GM18519 (cell line): ENCODE measurements at regions not wholly inside any gene's neighbourhood (a gene's known extent, or its start where the extent isn't known, plus 50 kb on each side); places are given as distances from the start of the nearest gene placed in this dataset.

Source experiments
- ATAC-seq: cut with Tn5 transposase; IDR thresholded peaks from one replicate; pipeline ENCODE4 v1.9.1; 2021; ENCODE audit warnings: mild to moderate bottlenecking, moderate library complexity; ENCODE audit not compliant: unreplicated experiment, low FRiP score

DNA sequence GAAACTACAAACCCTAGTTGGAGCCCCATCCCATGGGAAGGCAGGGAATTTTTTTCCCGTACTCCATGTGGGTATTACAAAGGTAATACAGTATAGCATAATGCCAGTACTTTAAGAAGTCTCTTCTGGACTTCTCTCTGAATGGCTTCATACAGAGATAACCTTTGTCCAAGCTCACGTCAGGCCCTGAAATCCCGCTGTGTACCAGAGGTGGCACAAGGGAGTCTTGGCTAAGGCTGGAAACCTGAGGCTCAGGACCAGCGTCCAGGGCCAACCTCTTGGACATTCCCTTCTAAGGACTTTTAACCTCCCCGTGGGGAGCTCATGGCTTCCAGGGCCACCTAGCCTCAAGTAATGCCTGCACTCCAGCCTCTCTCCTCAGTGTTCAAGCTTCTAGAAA lies 338.9 kb upstream of the FAM241A start:
- ATAC-seq: no peak

DNA sequence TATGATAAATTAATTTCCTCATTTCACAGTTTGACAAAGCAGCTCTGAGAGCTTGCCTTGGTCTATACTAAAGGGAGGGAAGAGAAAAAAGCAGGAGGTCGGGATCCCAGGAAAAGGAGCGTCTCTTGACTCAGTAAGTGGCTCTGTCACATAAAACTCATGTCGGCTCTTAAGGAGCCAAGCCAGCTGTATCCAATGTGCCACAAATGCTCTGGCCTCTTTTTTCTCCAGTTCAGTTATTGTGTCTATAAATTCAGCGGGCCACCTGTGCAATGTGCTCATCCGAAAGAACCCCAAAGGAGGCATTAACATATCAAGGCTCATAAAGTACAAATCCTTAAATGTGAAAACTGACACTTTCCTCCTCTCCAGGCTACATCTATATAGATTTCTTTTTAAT lies 337.7 kb upstream of the FAM241A start:
- no peak for ATAC-seq

DNA sequence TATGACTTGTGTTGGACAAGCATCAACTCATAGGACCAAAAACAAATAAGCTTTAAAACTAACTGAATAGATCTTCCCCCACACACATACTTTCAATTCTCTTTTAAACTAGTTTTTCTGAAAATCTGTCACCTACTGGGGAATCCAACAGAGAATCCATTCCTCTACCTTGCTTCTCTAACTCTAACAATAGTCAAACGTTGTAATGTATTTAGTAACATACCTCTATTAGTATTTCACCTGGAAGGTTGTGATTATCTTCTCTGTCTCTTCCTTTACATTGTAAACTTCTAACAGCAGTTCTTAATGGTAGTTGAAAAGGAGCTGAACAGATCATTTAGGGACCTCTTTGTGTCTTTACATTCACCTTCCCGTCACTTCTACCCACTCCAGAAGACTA lies 337.1 kb upstream of the FAM241A start:
- no peak for ATAC-seq

DNA sequence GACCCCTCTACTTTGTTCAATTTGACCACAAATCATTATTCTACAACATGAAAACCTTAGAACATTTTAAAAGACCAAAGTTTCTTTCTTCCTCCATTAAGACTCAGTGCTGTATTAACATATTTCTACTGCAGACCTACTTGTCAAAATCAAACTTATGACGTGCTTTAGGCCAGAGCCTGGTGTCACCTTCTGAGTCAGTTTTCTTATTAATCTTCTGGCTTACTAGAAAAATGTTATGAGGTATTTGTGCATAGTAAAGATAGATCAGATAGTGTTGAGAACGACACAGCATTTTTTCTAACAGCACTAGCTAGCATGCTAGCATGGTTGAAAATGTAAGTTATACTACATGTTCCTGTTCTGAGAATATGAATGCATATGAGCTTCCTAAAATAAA lies 333.6 kb upstream of the FAM241A start:
- ATAC-seq: no peak

DNA sequence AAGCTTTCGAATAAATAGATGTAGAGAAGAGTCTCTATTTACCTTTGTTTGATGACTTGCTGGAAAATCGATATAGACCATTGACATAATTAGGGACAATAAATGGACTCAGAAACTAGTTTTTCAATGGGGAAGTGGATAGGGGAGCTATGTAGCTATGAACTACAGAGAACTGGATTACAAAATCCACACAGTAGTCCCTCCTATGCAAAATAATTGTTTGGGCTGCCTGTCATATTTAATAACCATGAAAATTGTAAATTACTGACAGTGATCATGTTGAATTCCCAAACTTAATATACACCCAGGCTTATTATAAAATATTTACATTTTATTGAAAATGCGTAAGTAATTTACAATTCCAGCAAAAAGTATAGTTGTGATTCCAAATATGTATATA lies 333.1 kb upstream of the FAM241A start:
- no peak for ATAC-seq

DNA sequence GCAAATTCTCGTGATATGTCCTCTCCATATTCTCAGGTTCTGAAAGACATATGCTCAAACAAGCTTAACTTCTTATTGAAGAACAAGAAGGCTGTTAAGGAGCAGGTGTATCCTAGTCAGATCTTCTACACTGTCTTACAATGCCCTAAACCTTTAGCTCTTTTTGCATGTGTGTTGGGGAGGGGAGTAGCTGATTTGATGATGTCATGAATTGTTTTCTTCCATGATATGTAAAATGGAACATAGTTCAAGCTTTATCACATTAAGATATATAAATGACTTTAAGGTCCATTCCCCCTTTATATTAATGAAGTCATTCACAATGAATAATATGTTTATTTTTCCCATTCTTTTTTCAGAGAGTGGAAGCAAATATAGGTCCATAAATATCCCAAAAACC lies 332.5 kb upstream of the FAM241A start:
- no peak for ATAC-seq

DNA sequence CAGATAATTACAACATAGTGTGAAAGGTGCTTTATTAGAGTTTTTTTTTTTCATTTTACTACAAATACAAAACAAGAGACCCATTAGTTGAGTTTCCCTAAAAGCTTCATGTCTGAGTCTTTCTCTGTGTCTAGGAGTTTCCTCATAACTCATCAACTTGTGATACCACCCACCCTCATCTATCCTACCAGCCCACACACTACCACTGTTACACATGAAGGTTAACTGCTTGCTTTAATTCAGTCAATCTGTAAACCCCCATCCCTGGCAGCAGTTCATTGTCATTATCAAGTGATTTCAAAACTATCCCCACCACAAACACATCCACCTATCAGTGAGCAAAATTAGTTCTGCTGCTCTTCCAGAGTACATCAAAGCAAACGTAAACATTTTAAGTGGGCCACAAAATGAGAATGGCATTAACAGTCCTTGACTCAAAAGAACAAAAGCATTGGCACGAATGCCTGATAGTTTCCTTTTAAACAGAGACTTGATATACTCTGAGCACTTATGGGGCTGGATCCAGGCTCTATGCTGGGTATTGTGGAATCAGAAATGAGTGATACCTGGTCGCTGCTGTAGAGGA lies 331.6 kb upstream of the FAM241A start:
- ATAC-seq: no peak

DNA sequence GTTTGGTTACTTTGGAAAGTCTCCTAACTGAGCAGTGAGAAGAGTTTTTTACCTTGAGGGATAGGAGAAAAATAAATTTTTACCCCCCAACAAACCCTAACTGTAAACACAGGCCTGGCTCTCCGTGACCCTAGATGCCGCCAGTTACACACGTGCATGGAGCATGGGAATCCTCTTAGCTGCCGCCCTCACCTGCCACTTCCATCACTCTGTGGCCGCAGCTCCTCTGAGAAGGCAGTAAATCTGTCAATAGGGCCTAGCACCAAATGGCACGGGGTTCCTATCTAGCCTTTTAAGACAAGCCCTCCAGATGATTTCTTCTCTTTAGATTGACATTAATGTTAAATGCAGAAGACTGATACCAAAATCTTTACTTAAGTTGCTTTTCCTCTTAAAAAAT lies 330.3 kb upstream of the FAM241A start:
- ATAC-seq: no peak

DNA sequence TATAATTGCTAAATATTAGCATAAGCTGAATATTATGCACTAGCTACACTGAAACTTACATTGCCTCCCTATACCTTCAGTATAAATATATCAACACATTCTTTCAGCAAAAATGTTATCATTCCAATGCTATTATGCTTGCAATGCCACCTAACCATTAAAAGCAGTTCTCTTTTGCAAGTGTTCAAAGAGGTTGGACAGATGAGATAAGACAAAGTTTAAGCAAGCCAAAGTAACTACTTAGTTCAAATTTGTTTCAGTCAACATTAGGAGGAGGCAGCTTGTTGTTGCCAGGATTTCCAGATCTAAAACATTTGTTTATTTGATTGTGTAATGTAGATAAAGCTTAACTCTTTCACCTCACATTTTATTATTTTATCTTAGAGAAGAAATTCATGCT lies 323.9 kb upstream of the FAM241A start:
- no peak for ATAC-seq

DNA sequence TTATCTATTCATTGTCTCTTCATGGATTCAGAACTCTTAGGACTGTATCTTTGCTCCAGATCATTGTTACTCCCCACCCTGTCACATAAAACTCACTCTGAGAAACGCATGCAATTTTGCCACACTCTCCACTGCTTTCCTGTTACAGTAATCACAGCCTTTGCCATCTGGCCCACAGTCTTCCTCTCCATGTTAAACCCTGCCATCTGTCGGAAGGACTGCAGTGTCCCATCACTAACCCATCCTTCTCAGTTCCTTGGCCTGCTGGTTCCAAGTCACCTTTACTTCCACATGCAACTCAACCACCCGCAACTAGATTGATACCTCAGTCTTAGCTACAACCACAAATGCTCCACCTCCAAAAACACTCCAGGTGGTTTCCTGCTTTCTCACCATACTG lies 308.7 kb upstream of the FAM241A start:
- no peak for ATAC-seq

DNA sequence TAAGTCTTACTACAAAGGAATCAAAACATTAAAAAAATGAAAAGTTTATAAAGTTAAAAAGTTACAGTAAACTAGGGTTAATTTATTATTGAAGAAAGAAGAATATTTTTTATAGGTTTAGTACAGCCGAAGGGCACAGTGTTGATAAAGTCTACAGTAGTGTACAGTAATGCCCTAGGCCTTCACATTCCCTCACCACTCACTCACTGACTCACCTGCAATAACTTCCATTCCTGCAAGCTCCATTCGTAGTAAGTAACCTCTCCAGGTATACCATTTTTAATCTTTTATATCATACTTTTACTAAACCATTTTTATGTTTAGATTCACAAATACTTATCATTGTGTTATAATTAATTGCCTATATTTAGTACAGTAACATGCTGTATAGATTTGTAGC lies 307.5 kb upstream of the FAM241A start:
- no peak for ATAC-seq

DNA sequence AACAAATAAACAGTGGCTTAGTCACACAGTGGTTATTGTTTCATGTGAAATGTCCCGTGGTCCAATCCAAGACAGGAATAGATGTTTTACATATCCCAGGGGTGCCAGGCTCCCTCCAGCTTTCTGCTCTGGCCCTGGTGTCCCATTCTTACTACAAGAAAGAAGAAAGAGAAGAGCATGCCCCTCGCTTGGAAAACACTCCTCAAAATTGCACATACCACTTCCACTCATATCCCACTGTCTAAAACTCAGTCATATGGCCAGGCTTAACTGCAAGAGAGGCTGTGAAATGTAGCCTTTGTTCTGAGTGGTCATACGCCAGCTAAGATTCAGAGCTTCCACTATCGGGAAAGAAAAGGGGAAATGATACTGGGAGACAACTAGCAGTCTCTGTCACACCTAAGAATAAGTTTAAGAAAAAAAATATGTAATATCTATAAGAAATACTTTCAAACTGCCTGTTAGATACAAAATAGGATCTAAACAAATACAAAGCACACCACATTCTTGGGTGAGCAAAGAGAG lies 306.8 kb upstream of the FAM241A start:
- ATAC-seq: peak; percentile 90

DNA sequence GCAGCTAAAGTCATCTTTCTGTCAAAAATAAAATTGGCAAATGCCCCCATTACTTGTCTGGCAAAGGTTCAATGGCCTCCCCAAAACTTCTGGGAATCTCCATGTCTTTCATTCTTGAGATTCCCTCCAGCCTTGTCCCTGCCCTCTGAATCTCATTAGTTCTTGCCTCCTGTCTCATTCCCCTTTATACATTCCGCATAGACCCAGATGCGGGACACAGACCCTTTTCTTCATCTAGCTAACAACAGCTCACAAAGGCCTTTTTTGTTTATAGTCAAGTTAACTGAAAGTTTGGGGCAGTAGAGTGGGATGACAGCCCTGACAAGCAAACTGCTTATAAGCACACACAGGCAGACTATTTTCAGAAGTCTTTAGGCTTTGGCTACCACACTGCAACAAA lies 306.1 kb upstream of the FAM241A start:
- no peak for ATAC-seq

DNA sequence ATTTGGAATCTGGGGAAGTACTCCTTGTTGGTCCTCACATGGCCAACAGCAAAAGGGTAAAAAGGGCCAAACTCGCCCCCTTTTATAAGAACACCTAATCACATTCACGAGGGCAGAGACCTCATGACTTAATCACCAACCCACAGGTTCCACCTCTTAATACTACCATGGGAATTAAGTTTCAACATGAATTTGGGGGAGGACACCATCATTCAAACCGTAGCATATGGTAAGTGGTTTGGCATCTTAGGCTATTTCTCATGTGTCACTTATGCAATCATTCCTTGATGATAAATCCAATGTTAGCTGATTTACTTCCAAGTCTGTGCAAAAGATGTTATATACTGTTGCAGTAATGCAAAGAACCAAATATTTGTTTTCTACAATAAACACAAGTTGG lies 302.9 kb upstream of the FAM241A start:
- no peak for ATAC-seq

DNA sequence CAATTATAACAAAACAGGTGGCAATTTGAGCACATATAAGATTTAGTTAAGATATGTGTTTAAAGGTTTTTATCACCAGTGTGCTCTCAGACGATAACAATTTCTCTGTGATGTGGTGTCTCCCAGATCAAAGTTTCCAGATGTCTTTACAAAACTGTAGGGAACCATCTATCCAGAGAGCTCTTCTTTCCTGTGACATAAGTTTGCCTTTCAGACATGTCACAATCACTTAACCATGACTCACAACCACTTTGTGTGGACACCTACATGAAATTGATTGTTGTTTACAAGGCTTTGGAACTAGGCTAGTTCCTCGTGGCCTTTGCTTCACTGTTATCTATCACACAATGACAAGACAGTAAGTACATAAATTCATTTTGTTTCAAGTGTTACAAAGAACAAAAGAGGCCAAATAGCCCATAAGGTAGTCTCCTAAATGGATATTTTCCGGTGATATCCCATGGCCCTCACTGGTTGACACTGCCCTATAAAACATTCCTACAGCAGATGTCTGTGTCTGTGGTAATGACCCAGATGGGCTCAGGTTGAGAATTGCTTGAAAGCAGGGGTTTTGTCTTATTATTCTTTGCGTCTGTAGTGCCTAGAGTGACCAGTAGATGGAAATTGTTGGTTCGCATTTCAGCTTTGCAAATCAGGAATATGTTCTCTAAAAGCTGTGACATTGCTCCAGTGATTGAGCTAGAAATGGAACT lies 297.8 kb upstream of the FAM241A start:
- ATAC-seq: peak; percentile 70

DNA sequence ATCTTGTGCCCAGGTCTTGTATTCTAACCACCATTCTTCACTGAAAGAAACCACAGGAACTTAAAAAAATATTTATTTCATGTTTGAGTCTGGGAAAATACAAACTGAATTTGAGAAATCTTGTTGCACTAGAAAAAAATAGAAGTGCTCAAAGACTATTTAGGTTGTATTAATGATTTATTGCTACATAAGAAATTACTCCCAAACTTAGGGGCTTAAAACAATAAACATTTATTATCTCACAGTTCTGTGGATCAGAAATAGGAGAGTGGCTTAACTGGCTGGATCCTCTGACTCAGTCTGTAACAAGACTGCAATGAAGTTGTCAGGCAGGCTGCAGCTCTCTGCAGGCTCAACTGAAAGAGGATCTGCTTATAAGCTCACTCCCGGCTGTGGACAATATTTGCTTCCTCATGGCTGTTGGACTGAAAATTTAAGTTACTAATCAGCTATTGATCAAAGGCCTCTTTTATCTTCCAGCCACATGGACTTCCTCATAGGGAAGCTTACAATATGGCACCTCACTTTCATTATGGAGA lies 295.4 kb upstream of the FAM241A start:
- no peak for ATAC-seq

DNA sequence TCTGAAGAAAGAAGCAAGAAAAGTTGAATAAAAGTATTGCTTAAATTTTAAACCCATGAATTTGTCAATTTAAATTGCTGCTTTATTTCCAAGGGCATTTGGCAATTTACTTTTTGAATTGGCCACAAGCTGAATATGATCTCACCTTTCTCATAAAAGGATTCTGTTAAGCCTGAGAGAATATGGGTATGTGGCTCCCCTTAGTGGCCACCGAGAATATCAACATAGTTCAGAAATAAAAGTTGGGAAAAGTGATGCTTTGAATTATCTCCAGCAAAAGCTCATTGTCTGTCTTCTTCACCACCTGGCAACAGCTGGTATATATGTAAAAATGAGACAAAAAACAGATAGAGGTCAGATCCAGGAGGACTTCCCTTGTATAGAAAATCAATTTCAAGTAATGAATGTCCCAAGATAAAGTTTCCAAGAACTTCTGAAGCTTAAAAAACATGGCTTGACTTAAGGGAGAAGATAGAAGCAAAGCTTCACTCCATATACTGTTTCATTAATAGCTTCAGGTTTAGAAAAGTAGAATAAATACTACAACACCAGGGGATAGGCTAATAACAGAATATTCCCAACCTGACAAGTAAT lies 290.7 kb upstream of the FAM241A start:
- peak; percentile 81 for ATAC-seq

DNA sequence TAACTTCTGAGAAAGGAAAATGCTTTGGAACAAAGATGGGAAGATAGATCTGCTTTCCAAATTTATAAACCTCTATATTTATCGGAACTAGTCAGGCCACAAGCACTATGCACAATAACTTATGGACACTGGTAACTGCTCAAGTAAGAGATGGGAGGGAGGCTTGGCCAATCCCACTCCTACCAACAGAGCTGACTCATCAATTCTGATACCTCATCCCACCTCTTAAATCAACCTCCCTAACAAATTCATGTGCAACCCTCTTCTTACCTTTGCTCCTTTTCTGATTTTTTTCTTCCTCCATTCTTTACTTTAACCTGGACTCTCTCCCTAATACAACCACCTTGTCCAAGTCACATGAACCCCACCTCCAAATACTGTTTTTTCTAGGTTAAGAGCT lies 289.9 kb upstream of the FAM241A start:
- ATAC-seq: no peak

DNA sequence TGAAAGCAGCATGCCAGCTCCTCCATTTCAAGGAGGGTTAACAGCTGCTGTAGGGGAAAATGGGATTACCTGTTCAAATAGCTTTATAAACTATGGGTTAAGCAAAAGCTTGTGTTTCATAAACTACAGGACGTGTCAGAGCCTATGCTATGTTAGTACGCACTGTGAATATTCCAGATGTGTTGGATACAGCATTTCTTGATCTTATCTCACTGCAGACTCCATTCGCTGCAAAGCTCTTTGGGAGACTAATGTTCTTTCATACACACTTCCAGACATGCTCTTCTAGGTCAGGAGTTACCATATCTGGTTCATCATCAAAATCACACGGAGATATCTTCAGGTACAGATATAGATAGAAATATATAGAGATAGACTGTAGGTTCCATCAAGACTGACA lies 281.2 kb upstream of the FAM241A start:
- no peak for ATAC-seq

DNA sequence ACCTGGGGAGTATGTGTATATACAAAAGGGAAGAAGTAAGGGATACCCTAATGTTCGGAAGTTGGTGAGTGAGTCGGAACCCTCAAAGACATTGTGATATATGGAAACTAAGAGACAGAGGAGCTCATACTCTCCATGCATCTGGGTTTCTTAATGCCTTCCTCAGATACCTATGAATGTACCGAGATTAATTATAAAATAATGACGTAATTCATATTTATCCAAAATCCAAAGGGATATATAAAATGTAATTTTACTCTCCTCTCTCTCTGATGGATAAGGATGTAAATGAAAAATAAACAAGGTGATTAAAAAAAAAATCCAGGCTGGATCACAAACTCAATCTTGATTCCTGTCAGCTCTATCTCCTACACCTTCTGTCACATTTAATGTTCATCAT lies 275.9 kb upstream of the FAM241A start:
- ATAC-seq: no peak

DNA sequence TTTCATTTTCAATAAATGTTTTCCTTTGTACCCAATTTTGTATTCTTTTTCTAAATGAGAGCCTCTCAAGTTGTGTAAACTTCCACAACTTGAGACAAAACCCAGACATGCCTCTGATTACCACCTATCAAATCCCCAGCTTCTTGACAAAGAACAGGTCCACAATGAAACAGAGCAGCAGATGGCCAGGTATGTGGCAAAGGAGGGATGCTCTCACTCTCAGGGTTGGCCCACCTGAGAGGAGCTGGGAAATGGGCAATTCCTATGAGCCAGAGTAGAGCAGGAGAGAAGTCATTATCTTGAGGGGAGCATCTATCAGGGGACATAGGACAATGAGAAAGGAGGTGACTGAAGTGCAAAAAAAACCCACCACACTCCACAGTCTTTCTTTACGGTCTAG lies 273.5 kb upstream of the FAM241A start:
- ATAC-seq: no peak

DNA sequence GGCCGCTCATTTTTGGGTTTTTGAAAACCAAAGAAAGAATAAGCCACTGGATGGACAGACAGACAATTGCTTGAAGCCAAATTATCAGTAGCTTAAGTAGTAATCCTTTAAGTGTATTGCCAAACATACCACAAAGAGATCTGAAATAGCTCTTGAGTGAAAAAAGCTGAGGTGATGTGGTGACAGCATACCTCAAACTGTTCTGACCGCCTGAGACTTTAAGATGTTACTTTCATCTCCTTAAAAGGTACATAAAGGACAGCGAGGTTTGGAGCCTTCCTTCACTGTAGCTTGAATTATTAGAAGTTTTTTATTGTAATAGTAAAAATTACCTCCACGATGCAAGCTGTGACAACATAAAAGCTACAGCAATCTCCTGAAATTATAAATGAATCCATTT lies 271.5 kb upstream of the FAM241A start:
- no peak for ATAC-seq
